GM19397 (cell line): ENCODE measurements at regions not wholly inside any gene's neighbourhood (a gene's known extent, or its start where the extent isn't known, plus 50 kb on each side); places are given as distances from the start of the nearest gene placed in this dataset.

ENCODE experiments used
- ATAC-seq: cut with Tn5 transposase; IDR thresholded peaks from one replicate; pipeline ENCODE4 v1.9.1; 2021; ENCODE audit warnings: mild to moderate bottlenecking, moderate library complexity; ENCODE audit not compliant: unreplicated experiment

DNA sequence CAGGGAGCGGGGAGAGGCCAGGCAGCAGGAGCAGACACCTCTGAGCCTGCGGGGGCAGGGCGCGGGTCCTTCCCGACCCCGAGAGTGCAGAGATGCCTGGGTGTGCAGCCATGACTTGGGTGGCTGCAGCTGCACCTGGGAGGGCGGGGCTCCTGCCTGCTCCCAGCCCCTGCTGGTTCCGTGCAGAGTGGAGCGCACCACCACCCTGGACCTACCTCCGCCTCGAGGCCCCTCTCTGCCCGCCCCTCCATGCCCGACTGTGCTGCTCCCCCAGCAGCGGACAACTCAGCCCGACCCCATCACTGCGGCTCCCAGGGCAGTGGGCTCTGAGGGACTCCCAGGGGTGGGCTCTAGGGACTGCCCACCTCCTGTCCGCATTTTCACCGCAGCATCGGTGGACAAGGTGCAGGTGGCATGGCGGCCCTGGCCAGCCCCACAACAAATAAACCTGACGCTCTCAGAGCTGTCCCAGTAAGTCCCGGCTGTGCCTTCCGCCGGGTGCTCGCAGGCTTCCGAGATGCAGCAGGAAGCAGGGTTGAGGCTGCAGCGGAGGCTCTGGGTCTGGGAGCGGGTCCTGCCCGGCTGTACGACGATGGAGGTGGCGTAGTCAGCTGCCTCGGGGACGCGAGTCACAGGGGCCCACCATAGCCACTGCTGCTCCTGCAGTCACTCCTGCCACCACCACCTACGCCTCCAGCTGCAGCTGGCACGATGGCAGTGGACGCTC, 392.0 kb upstream of the CCDC196 start:
- ATAC-seq, result no peak

DNA sequence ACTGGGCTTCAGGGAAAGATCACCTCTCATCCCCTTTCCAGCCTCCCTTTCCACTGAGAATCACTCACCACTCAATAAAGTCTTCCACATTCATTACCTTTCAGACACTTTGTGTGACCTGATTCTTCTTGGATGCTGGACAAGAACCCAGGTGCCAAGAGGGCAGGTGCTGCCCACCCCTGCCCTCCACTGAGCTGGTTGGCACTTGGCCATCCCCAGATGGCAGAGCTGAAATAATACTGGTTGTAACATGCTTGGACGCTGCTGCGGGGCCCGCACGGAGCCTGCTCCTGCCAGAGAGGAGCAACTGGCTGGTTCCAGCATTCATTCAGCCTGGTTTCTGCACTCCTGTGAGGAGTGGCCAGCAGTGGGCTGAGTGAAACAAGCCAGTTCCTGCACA, 386.7 kb upstream of the CCDC196 start:
- no peak for ATAC-seq

- ATAC-seq, result no peak
These were observed 386.2 kb upstream of the CCDC196 start for GRCh38 chr14:66099931-66100330.

GRCh38 chr14:66101662-66102061, 384.5 kb upstream of the CCDC196 start:
- ATAC-seq, result no peak

GRCh38 chr14:66104486-66104885, 381.7 kb upstream of the CCDC196 start:
- no peak for ATAC-seq

GRCh38 chr14:66105815-66106214, 380.4 kb upstream of the CCDC196 start:
- ATAC-seq, result no peak

- ATAC-seq, result no peak
These were observed 376.7 kb upstream of the CCDC196 start for GRCh38 chr14:66109426-66109825.

GRCh38 chr14:66111891-66112290, 374.3 kb upstream of the CCDC196 start:
- no peak for ATAC-seq

GRCh38 chr14:66114071-66114470, 372.1 kb upstream of the CCDC196 start:
- no peak for ATAC-seq

- ATAC-seq, result no peak
These were observed 370.2 kb upstream of the CCDC196 start for GRCh38 chr14:66115740-66116502.

DNA sequence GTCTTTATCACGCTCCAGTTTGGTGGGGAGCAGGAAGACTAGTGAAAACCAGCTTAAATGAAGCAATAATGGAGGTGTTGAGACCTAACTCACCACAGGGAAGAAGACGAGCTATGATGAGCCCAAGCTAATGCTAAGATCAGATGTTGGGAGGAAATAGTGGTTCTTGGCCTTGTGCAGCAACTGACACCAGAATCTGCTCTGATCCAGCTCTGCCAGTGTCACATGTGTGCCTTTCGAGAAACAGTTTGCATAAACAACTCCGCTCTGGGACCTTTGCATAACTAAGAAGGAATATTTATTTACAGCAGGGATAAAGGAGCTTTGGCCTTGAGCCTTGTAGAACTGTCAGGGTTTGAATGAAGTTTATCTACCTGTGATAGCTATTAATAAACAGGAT, 369.4 kb upstream of the CCDC196 start:
- no peak for ATAC-seq

GRCh38 chr14:66117600-66117999, 368.6 kb upstream of the CCDC196 start:
- ATAC-seq, result no peak

DNA sequence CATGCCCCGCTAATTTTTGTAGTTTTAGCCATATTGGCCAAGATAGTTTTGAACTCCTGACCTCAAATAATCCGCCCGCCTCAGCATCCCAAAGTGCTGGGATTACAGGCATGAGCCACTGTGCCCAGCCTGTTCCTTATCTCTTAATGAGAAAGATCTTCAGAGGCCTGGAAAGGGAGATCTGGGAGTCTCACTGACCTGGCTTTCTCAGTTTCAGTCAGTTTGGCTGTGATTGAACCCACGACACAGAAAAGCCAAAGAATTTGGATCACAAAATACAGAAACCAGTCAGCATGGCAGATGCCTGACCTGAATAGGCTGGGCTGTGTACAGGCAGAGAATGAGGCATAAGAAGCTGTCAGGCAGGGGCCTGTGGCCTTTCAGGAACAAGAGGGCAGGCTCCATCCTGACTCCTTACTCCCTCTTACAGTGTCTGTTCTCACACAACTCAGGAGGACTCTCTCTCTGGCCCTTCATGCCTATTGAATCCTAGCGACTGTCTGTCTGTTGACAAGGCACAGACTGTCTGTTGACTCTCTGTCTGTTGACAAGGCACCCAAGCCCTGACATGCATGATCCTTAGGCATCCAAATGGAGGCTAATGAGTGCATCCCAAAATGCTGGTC, 366.5 kb upstream of the CCDC196 start:
- ATAC-seq, result no peak

DNA sequence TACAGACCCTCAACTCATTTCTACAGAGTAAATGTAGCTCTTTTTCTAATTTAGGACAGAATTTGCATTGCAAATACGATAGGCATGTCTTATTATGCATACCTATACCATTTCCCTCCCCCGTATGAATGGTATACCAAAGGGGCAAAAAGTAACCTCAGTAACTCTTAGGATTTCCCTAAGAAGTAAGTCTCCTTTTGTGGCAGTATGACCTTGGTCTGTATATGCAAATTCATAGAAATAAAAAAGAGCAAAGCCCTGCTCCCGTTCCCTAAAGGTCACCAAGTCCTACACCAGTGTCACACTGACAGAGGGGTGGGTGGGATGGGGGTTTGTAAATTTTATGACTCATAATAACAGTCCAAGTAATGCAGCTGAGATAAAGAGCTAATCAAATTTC, 365.8 kb upstream of the CCDC196 start:
- ATAC-seq, result no peak

DNA sequence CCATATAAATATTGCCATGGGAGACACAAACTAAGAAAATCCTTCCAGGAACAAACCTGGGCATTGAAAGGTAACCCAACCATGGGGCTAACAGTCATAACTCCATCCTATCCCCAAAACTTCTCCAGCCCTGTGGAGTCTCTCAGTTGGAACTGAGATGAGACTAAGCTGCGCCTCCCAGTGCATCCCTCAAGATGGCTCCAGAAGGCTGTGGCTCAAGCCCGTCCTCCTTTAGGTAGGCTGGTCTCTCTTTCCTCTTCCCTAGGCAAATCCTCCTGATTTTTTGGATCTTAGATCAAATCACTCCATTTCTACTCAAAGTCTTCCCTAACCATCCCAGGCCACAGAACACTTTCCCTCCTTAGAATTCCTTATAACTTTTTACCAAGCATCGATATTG, 364.3 kb upstream of the CCDC196 start:
- no peak for ATAC-seq

DNA sequence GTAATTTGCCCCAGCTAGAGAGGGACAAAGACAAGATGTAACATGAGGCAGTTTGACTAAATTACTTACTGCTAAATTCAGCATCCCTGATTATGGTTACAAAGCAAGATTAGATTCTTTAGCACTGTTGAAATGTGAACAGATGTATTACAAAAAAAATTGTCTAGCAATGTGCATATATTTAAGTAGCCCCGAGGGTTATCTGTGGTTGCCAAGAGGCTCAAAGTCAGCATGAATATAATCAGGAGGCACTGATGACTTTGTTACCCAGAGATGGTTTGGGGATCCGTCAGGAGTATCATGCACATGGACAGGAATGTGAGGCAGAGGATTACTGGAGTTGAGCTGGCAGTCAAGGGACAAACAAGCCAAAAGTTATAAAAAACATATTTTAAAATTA, 356.9 kb upstream of the CCDC196 start:
- ATAC-seq, result no peak

DNA sequence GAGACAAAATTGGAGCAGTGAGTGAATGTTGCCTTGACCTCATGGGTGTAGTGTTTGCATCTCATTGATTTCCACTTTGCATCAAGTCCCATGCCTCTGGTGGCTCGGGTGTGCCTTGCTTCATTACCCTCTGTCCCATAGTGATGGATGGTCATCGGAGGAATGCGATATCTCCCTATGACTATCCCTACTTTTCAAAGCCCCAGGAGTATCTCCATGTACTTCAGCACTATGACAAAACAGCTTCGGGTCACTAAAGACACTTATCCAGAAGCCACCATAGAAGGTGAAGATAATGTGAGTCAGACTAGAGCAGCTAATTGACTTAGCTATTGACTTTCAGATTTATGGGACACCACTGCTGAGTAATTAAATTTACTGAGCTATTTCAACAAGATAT, 355.1 kb upstream of the CCDC196 start:
- ATAC-seq, result no peak

DNA sequence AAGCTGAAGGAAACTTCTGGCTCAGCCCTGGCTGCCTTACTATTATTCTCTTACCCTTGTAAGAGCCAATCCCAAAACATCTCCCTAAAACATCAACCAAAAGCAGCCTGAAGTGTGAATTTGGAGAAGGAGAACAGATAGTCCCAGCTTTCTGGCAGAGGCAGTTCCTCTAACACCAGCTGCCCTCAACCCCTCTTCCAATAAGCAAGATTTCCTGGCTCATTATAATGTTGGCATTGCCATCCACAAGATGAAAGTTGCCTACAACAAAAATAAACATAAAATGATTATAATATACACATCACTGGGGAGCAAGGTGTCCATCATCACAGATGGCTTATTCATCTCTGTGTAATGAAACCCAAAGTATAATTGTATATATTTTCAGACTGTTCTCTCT, 352.5 kb upstream of the CCDC196 start:
- ATAC-seq, result no peak

DNA sequence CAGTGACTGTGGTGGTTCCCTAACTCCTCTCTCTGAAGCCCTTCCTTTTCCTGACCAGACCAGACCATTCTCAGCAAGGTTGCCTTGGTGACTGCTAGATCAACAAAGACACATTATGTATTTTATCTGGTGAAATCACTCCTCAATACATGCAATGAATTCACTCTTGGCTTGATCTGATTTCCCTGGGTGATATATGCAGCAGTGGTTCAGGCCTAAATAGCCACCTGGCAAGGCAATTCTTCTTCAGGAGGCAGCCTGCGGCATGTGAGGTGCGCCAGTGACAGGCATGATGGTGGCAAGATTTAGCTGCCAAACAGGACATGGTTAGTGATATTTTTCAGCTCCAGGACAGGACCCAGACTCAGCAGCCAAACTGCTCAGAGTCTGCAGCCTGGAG, 350.3 kb upstream of the CCDC196 start:
- no peak for ATAC-seq

DNA sequence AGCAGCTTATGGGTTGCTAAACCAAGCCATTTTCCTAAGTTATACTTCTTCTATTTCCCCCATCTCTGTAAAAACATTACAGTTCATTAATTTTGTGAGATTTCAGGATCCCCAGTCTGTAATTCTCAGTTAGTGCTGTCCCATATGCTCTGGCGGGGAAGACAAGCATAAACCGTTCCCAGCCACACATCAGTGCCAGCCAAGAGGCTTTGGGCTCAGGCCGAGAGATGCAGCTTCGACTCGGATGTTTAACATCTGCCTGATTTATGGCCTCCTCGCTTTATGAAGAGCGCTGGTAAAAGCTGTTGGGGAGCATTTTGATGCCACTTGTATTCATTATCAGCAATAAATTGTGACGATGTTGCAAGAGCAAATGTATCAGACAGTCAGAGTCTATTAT, 349.1 kb upstream of the CCDC196 start:
- no peak for ATAC-seq

DNA sequence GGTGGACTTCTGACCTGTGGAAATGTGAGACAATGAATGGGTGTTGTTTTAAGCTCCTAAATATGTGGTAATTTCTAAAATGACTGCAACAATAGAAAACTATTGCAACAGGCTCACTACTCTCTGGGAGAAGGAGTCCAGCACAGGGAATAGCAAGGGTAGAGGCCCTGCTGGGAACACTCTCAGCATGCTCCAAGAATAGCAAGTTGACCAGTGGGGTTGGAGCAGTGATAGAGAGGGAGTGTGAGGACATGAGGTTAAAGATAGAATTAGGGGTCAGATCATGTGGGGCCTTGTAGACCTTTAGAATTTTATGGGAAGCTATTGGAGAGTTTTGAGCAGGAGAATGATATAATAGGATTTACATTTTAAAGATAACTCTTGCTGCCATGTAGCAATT, 346.7 kb upstream of the CCDC196 start:
- no peak for ATAC-seq
